HEK293 (cell line): ENCODE measurements at regions not wholly inside any gene's neighbourhood (a gene's known extent, or its start where the extent isn't known, plus 50 kb on each side); places are given as distances from the start of the nearest gene placed in this dataset.

ENCODE experiments used
- YY2 ChIP-seq: fragments of 450-650 bp; formaldehyde crosslinking; IDR thresholded peaks from 2 replicates; pipeline ENCODE4 v1.5.1; 2016; ENCODE audit warnings: missing biosample characterization, missing genetic modification characterization
- ZFP69B ChIP-seq: fragments of 450-650 bp; formaldehyde crosslinking; IDR thresholded peaks from 2 replicates; pipeline ENCODE4 v1.5.1; 2016; ENCODE audit warnings: missing biosample characterization, missing genetic modification characterization
- ZNF121 ChIP-seq: fragments of 450-650 bp; formaldehyde crosslinking; IDR thresholded peaks from 2 replicates; pipeline ENCODE4 v1.5.1; 2016; ENCODE audit warnings: missing biosample characterization, missing genetic modification characterization
- ZNF274 ChIP-seq, 2 experiments: fragments of 200-500 bp in 1 of 2; fragments of 450-650 bp in 1 of 2; sonication (Bioruptor generic) in 1 of 2; formaldehyde crosslinking in 1 of 2; IDR thresholded peaks; 2 replicates each; pipeline versions ENCODE4 v1.5.1 to v1.6.1; 2014 to 2016; ENCODE audit warnings: borderline replicate concordance in 1 of 2, inconsistent platforms in 1 of 2, low read length in 1 of 2, missing biosample characterization in 1 of 2, missing genetic modification characterization in 1 of 2
- TF ChIP-seq, protein P1 (sequence below): fragments of 450-650 bp; formaldehyde crosslinking; IDR thresholded peaks from 2 replicates; pipeline ENCODE4 v1.5.1; 2016; ENCODE audit warnings: missing biosample characterization, missing genetic modification characterization
- TF ChIP-seq, protein P2 (sequence below): fragments of 450-650 bp; formaldehyde crosslinking; IDR thresholded peaks from 2 replicates; pipeline ENCODE4 v1.5.1; 2016; ENCODE audit warnings: missing biosample characterization, missing genetic modification characterization

DNA sequence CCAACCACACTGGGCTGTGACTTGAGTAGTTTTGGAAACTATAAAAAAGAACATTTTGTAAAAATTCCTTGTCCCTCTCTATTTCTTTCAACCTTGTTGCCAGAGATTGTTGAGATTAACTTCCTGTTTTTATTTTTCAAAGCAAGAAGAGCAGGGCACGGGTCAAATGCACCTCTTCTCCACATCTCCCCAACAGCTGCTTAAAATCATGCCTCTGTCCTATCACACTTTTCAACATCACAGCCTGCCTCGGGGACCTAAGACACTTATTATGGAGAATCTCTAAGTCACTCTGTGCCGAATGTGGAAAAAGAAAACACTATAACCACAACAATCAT lies 280.3 kb upstream of the TNC start:
- TF ChIP-seq, protein P1, sequence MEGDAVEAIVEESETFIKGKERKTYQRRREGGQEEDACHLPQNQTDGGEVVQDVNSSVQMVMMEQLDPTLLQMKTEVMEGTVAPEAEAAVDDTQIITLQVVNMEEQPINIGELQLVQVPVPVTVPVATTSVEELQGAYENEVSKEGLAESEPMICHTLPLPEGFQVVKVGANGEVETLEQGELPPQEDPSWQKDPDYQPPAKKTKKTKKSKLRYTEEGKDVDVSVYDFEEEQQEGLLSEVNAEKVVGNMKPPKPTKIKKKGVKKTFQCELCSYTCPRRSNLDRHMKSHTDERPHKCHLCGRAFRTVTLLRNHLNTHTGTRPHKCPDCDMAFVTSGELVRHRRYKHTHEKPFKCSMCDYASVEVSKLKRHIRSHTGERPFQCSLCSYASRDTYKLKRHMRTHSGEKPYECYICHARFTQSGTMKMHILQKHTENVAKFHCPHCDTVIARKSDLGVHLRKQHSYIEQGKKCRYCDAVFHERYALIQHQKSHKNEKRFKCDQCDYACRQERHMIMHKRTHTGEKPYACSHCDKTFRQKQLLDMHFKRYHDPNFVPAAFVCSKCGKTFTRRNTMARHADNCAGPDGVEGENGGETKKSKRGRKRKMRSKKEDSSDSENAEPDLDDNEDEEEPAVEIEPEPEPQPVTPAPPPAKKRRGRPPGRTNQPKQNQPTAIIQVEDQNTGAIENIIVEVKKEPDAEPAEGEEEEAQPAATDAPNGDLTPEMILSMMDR (tag by site-specific recombination) = no peak
- no peak for TF ChIP-seq ZNF121
- TF ChIP-seq ZNF274 (IDR thresholded peaks at IDR 0.05; ENCODE audit: low read length) = no peak
- no peak for TF ChIP-seq ZNF274 (tag by site-specific recombination; IDR thresholded peaks at IDR 0.05; ENCODE audit: borderline replicate concordance)
- TF ChIP-seq ZFP69B (tag by site-specific recombination) = no peak
- no peak for TF ChIP-seq YY2 (tag by site-specific recombination)
- TF ChIP-seq, protein P2, sequence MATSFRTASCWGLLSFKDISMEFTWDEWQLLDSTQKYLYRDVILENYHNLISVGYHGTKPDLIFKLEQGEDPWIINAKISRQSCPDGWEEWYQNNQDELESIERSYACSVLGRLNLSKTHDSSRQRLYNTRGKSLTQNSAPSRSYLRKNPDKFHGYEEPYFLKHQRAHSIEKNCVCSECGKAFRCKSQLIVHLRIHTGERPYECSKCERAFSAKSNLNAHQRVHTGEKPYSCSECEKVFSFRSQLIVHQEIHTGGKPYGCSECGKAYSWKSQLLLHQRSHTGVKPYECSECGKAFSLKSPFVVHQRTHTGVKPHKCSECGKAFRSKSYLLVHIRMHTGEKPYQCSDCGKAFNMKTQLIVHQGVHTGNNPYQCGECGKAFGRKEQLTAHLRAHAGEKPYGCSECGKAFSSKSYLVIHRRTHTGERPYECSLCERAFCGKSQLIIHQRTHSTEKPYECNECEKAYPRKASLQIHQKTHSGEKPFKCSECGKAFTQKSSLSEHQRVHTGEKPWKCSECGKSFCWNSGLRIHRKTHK = no peak
